ENCODE measurements at regions not wholly inside any gene's neighbourhood (a gene's known extent, or its start where the extent isn't known, plus 50 kb on each side); places are given as distances from the start of the nearest gene placed in this dataset.

- no peaks in the 10 kb centered on the region for H3K9me3 Mint-ChIP-seq (ENCODE audit: low read depth, unreplicated experiment)
- no peak overlapping the region for H3K27ac Mint-ChIP-seq (ENCODE audit: unreplicated experiment)
- no peaks in the 10 kb centered on the region for H3K27me3 Mint-ChIP-seq (ENCODE audit: unreplicated experiment)
- DNase-seq = no peak
- H3K4me3 Mint-ChIP-seq (ENCODE audit: low read depth, unreplicated experiment) = no peak overlapping the region
- CTCF ChIA-PET = no interaction called here
- H3K36me3 Mint-ChIP-seq (ENCODE audit: insufficient read depth, unreplicated experiment) = no peaks in the 10 kb centered on the region
- TF ChIP-seq, protein P1, sequence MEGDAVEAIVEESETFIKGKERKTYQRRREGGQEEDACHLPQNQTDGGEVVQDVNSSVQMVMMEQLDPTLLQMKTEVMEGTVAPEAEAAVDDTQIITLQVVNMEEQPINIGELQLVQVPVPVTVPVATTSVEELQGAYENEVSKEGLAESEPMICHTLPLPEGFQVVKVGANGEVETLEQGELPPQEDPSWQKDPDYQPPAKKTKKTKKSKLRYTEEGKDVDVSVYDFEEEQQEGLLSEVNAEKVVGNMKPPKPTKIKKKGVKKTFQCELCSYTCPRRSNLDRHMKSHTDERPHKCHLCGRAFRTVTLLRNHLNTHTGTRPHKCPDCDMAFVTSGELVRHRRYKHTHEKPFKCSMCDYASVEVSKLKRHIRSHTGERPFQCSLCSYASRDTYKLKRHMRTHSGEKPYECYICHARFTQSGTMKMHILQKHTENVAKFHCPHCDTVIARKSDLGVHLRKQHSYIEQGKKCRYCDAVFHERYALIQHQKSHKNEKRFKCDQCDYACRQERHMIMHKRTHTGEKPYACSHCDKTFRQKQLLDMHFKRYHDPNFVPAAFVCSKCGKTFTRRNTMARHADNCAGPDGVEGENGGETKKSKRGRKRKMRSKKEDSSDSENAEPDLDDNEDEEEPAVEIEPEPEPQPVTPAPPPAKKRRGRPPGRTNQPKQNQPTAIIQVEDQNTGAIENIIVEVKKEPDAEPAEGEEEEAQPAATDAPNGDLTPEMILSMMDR (IDR thresholded peaks at IDR 0.05; ENCODE audit: unreplicated experiment) = no peak
- no TSS peak for BruUV-seq (replicated peaks)
- intact Hi-C loops (cut with micrococcal nuclease; ENCODE audit: unreplicated experiment) = no loop called here
- H3K4me1 Mint-ChIP-seq (ENCODE audit: low read depth, unreplicated experiment) = no peaks in the 10 kb centered on the region
Measured at GRCh38 chr7:81600608-81601007, 169.2 kb downstream of the HGF start.

DNA sequence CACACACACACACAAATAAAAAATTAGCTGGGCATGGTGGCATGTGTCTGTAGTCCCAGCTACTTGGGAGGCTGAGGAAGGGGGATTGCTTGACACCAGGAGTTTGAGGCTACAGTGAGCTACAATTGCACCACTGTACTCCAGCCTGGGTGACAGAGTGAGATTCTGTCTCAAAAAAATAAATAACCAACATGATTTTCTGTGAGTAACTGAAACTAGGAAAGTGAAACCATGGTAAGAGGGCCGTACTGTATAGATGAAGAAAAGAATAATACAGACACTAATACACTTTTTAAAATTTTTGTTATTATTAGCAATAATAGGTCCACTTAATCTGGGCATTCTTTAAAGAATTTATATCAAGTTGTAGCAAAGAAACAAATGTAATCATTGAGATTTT lies 170.9 kb downstream of the HGF start:
- BruUV-seq (replicated peaks) = no TSS peak
- CTCF ChIA-PET = interaction anchor here (0.5 to 0.7 kb wide), 3 partner anchors 30 to 628 kb away, joined by 3 read pairs; no protein-coding TSS in a partner anchor

DNA sequence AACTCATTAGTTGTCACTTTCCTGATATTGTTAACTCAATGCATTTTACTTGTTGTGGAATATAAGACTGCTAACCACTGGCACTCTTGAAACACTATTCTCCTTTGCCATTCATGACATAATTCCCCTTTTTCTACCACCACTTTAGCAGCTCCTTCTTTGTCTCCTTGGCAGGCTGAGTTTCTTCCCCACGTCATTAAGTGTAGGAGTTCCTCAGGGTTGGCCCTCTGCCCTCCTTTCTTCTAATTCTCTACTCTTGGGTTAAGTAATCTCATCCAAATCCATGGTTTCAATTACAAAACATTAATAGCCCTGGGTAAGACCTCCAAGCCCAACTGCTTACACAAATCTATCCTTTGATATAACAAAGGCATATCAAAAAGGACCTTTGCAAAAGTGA lies 175.1 kb downstream of the HGF start:
- DNase-seq = no peak
- H3K4me1 Mint-ChIP-seq (ENCODE audit: low read depth, unreplicated experiment) = no peaks in the 10 kb centered on the region
- H3K27ac Mint-ChIP-seq (ENCODE audit: unreplicated experiment) = no peak overlapping the region
- TF ChIP-seq, protein P1 (IDR thresholded peaks at IDR 0.05; ENCODE audit: unreplicated experiment) = no peak
- CTCF ChIA-PET = interaction anchor here (0.6 kb wide), 1 partner anchor 1887 kb away, joined by 8 read pairs; no protein-coding TSS in a partner anchor
- intact Hi-C loops (cut with micrococcal nuclease; ENCODE audit: unreplicated experiment) = no loop called here
- H3K9me3 Mint-ChIP-seq (ENCODE audit: low read depth, unreplicated experiment) = no peaks in the 10 kb centered on the region
- H3K36me3 Mint-ChIP-seq (ENCODE audit: insufficient read depth, unreplicated experiment) = no peaks in the 10 kb centered on the region
- no peaks in the 10 kb centered on the region for H3K27me3 Mint-ChIP-seq (ENCODE audit: unreplicated experiment)
- BruUV-seq (replicated peaks) = no TSS peak
- H3K4me3 Mint-ChIP-seq (ENCODE audit: low read depth, unreplicated experiment) = no peak overlapping the region

More for the DNA sequence above, 170.9 kb downstream of the HGF start:
- no peak overlapping the region for H3K4me3 Mint-ChIP-seq (ENCODE audit: low read depth, unreplicated experiment)
- H3K27ac Mint-ChIP-seq (ENCODE audit: unreplicated experiment) = no peak overlapping the region
- H3K27me3 Mint-ChIP-seq (ENCODE audit: unreplicated experiment) = no peaks in the 10 kb centered on the region
- intact Hi-C loops (cut with micrococcal nuclease; ENCODE audit: unreplicated experiment) = no loop called here
- TF ChIP-seq, protein P1 (IDR thresholded peaks at IDR 0.05; ENCODE audit: unreplicated experiment) = no peak
- DNase-seq = no peak
- no peaks in the 10 kb centered on the region for H3K36me3 Mint-ChIP-seq (ENCODE audit: insufficient read depth, unreplicated experiment)
- H3K4me1 Mint-ChIP-seq (ENCODE audit: low read depth, unreplicated experiment) = no peaks in the 10 kb centered on the region
- no peaks in the 10 kb centered on the region for H3K9me3 Mint-ChIP-seq (ENCODE audit: low read depth, unreplicated experiment)

DNA sequence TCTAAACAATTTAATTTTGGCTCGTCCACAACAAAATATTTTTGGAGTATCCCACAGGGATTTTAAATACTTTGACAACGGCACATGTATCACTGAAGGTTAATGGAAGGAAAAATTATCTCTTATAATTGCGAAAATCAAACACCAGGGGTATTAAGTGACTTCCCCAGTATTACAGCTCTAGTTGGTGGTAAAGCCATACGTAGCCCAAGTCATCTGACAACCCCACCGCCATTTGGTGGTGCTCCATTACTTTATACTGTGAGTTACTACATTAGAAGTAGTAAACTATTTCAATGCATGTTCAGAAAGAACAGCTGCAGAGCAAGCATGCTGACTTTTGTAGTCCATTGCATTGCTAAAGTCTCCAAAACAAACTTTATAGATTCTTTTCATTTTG lies 179.7 kb downstream of the HGF start:
- Mint-ChIP-seq H3K9me3 (ENCODE audit: low read depth, unreplicated experiment) (no peaks in the 10 kb centered on the region), H3K27ac (ENCODE audit: unreplicated experiment) (no peak overlapping the region), H3K4me1 (ENCODE audit: low read depth, unreplicated experiment) (no peaks in the 10 kb centered on the region), H3K36me3 (ENCODE audit: insufficient read depth, unreplicated experiment) (no peaks in the 10 kb centered on the region), H3K27me3 (ENCODE audit: unreplicated experiment) (no peaks in the 10 kb centered on the region), H3K4me3 (ENCODE audit: low read depth, unreplicated experiment) (no peak overlapping the region)
- DNase-seq = no peak
- TF ChIP-seq, protein P1 (IDR thresholded peaks at IDR 0.05; ENCODE audit: unreplicated experiment) = no peak
- intact Hi-C loops (cut with micrococcal nuclease; ENCODE audit: unreplicated experiment) = no loop called here
- BruUV-seq (replicated peaks) = no TSS peak
- CTCF ChIA-PET = no interaction called here

Measured in Calu3 (cell line).